NCI-H510A treated with DMSO at 0.1 percent for 48 hours (cell line): ENCODE measurements at regions not wholly inside any gene's neighbourhood (a gene's known extent, or its start where the extent isn't known, plus 50 kb on each side); places are given as distances from the start of the nearest gene placed in this dataset.
"Not testable (repeated sequence)": the region's sequence is repeated elsewhere in the genome, so short reads cannot be mapped to it uniquely, and the experiment has no call there.

ENCODE experiments used
- DNase-seq: peaks from one replicate; lab custom pipeline; 2025; lab: John Stamatoyannopoulos, UW

DNA sequence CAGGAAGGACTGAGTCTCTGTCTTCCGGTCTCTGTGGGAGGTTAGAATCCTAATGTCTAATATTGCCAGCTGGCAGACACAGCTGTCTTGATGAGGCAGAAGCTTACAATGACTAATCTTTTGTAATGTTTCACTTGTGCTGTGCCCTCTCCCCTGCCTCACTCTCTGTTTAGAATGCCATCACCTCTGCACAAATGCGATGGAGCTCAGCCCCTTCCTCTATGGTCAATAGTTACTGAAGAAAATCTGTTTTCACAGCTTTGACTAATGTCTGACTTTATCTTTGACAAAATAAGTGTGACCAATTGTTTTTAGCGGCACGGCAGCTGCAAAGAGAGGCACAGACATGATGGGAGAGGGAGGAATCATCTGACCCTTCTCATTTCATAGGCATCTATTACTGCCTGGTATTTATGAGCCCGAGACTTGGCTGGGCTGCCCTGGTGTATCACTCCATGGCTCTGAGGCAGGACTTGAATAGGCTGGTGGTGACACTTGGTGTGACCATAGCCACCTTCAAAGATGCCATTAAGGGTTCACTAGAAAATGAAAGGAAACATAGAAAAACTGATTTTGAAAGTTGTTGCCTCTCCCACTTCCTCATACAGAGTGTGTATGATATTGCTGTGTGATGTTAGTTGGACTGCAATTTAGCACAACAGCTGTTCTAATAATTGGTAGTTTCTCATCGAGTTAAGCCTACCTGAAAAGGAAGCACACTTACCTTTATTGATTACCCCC, 163.2 kb upstream of the NBPF11 start:
- no peak for DNase-seq

GRCh38 chr1:148310807-148311206, 158.7 kb upstream of the NBPF11 start:
- no peak for DNase-seq

- no peak for DNase-seq
These were observed 157.9 kb upstream of the NBPF11 start for GRCh38 chr1:148309940-148310500.

- no peak for DNase-seq
These were observed 156.9 kb upstream of the NBPF11 start for GRCh38 chr1:148308832-148309458.

DNA sequence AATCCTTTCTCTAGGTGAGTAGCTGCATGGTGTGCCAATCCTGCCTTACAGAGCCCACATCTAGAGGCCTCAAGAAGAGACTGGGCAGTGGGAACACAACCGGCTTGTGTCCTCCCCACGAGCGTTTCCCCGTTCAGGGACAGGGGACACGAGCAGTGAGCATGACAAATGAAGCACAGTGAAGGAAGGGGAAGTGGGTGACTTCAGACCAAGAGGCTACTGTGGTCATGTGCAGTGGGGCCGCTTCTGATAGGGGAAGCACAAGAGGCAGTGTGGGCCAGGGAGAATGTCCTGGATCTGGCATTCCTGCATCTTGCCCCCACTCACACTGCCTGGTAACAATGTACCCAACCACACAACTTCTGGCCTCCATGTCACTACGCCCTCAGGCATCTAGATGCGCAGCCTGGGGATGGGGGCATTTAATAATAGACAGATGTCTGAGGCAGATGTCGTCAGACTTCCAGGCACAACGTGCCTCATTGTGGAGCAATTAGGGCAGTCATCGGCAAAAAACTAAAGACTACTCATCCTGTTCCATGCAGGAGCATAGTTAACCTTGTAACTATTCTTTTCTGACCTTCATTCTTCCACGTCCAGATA, 155.6 kb upstream of the NBPF11 start:
- no peak for DNase-seq

DNA sequence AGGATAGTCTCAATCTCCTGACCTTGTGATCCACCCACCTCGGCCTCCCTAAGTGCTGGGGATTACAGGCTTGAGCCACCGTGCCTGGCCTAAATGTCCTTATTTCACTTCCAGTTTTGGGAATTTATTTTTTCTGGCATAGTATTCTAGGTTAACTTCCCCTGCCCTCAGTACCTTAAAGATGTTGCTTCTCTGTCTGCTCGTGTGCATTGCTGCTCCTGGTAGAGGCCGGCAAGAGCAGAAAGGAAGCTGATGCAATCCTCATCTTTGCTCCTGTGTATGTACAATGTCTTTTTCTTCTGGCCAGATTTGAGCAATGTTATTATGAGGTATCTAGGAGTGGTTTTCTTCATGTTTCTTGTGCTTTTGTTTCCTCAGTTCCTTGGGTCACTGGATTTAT, 152.9 kb upstream of the NBPF11 start:
- not testable (repeated sequence) for DNase-seq

GRCh38 chr1:148302586-148303364, 150.7 kb upstream of the NBPF11 start:
- DNase-seq = not testable (repeated sequence)

- DNase-seq = not testable (repeated sequence)
These were observed 145.8 kb upstream of the NBPF11 start for GRCh38 chr1:148297852-148298251.

GRCh38 chr1:148296511-148296910, 144.4 kb upstream of the NBPF11 start:
- DNase-seq = no peak

DNA sequence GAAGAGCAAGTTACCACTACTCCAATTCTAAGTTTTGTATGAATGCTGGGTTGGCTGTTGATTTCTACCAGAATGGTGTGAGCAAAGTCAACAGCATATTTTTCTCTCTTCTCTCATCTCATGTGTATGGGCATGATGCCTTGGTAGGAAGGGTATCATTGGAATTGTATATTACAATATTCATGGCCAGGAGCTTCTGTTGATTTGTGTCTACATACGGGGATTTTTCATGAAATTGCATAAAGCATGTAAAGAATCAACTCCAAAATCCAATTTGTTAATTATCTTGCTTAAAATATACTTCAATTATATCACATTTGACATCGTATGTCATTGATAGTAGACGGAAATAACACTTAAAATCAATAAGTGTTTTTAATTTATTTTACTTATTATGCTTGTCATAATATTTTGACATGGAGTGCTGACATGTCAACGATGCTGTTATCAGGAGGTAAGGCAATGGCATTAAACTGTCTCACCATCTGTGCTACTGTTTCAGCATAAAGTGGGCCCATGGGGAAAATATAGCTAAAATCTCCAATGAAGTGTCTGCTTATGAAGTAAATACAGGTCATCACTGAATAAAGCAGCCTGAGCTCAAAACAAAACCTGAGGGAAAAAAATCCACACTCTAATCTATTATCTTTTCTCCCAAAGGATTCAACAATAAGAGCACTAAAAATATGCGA, 142.2 kb upstream of the NBPF11 start:
- no peak for DNase-seq

- DNase-seq = no peak
These were observed 141.6 kb upstream of the NBPF11 start for GRCh38 chr1:148293651-148294050.

- no peak for DNase-seq
These were observed 140.8 kb upstream of the NBPF11 start for GRCh38 chr1:148292915-148293314.

- no peak for DNase-seq
These were observed 138.8 kb upstream of the NBPF11 start for GRCh38 chr1:148290881-148291280.

DNA sequence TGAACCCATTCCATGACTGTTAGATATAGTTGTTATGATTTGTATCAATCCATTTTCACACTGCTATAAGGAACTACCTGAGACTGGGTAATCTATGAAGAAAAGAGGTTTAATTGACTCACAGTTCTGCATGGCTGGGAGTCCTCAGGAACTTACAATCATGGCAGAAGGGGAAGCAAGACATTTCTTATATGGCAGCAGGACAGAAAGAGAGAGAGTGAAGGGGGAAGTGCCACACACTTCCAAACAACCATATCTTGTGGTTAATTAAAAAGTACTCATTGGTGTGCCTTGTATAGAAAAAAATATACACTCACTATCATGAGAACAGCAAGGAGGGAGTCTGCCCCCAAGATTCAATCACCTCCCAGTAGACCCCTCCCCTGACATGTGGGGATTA, 137.6 kb upstream of the NBPF11 start:
- no peak for DNase-seq

DNA sequence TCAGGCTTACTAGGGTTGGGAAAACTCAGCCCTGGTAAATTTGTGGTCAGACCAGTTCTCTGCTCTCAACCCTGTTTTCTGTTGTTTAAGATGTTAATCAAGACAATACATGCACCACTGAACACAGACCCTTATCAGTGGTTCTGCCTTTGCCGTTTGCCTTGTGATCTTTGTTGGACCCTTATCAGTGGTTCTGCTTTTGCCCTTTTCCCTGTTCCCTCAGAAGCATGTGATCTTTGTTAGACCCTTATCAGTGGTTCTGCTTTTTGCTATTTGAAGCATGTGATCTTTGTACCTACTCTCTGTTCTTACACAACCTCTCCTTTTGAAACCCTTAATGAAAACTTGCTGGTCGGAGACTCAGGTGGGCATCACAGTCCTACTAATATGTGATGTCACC, 133.9 kb upstream of the NBPF11 start:
- DNase-seq = not testable (repeated sequence)

DNA sequence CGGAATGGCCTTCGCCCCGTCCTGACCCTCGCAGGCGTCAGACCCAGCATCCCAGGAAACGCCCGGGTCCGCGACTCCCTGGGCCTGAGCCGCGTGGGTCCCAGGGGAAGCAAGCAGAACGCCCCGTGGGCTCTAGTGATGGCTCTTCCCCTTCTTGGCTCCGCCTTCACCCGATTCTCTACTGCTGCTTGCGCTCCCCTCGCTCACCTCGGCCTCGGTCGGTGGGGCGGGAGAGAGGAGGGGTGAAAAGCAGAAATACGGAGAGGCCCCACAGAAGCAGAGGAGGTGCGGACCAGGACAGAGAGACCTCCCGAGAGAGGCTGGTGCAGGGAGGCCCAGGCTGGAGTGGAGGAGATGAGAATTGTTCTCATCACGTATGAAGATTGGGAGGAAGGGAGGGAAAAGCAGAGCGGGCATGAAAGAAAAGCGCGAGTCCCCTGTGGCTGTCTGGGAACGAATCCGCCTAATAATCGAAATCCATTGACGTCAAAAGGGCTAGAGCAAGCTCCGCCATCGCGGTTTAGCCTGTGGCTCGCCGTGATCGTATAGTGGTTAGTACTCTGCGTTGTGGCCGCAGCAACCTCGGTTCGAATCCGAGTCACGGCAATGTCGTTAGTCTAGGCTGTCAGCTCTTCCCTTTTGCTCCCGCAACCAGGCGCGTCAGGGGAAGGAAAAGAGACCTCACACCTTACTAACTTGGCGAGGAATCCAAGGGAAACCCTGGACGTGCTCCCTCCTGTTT, 128.9 kb upstream of the NBPF11 start:
- DNase-seq = not testable (repeated sequence)

DNA sequence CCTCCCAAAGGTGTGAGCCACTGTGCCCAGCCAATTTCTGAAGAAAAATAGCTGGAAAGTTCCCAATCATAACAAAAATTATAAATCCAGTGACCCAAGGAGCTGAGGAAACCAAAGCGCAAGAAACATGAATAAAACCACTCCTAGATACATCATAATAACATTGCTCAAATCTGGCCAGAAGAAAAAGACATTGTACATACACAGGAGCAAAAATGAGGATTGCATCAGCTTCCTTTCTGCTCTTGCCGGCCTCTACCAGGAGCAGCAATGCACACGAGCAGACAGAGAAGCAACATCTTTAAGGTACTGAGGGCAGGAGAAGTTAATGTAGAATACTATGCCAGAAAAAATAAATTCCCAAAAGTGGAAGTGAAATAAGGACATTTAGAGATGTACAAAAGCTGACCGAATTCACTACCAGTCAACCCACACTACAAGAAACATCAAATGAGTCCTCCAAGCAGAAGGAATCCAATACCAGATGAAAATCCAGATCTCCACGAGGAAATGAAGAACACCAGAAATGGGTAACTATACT, 127.0 kb upstream of the NBPF11 start:
- not testable (repeated sequence) for DNase-seq

DNA sequence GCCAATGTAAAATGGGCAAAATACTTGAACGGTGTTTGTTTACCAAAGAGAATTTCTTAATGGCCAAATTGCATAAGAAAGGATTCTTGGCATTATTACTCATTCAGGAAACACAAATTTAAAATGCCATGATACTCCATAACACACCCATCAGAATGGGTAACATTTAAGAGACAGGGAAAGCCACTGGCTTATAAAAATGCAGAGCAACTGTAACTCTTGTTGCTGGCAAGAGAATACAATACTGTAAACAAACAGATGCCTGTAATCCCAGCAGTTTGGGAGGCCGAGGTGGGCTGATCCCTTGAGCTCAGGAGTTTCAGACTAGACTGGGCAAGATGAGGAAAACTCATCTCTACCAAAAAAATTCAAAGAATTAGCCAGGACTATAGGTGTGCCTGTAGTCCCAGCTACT, 125.8 kb upstream of the NBPF11 start:
- not testable (repeated sequence) for DNase-seq

GRCh38 chr1:148267066-148267465, 115.0 kb upstream of the NBPF11 start:
- DNase-seq = not testable (repeated sequence)
